Stimulated activated CD4-positive, alpha-beta T cell treated with anti-CD3 and anti-CD28 coated beads, Interleukin-4, amount 100 ng/mL, for 24 hours (primary cell): ENCODE measurements at regions not wholly inside any gene's neighbourhood (a gene's known extent, or its start where the extent isn't known, plus 50 kb on each side); places are given as distances from the start of the nearest gene placed in this dataset.

Source experiments
- DNase-seq: peaks from one replicate; pipeline ENCODE4 v3.0.0-alpha.2; 2020

GRCh38 chr6:137763436-137763835 lies 103.6 kb upstream of the TNFAIP3 start:
- DNase-seq: no peak

- DNase-seq: no peak
These were observed 103.2 kb upstream of the TNFAIP3 start for GRCh38 chr6:137763886-137764285.

GRCh38 chr6:137764464-137764863 lies 102.6 kb upstream of the TNFAIP3 start:
- DNase-seq: no peak

GRCh38 chr6:137765059-137765458 lies 102.0 kb upstream of the TNFAIP3 start:
- DNase-seq: no peak

GRCh38 chr6:137766596-137767370 lies 100.3 kb upstream of the TNFAIP3 start:
- DNase-seq: no peak

- DNase-seq: no peak
These were observed 99.6 kb upstream of the TNFAIP3 start for GRCh38 chr6:137767465-137767864.

- DNase-seq: no peak
These were observed 99.0 kb upstream of the TNFAIP3 start for GRCh38 chr6:137767911-137768690.

- no peak for DNase-seq
These were observed 98.1 kb upstream of the TNFAIP3 start for GRCh38 chr6:137768935-137769334.

- no peak for DNase-seq
These were observed 97.2 kb upstream of the TNFAIP3 start for GRCh38 chr6:137769797-137770362.

- no peak for DNase-seq
These were observed 94.4 kb upstream of the TNFAIP3 start for GRCh38 chr6:137772541-137773250.

- no peak for DNase-seq
These were observed 91.8 kb upstream of the TNFAIP3 start for GRCh38 chr6:137775227-137775626.

GRCh38 chr6:137775720-137776119 lies 91.3 kb upstream of the TNFAIP3 start:
- no peak for DNase-seq

- no peak for DNase-seq
These were observed 90.8 kb upstream of the TNFAIP3 start for GRCh38 chr6:137776256-137776655.

- DNase-seq: no peak
These were observed 90.0 kb upstream of the TNFAIP3 start for GRCh38 chr6:137776786-137777686.

GRCh38 chr6:137777687-137778075 lies 89.4 kb upstream of the TNFAIP3 start:
- DNase-seq: no peak

- DNase-seq: no peak
These were observed 87.1 kb upstream of the TNFAIP3 start for GRCh38 chr6:137779982-137780381.

- DNase-seq: no peak
These were observed 86.5 kb upstream of the TNFAIP3 start for GRCh38 chr6:137780447-137781034.

- no peak for DNase-seq
These were observed 85.4 kb upstream of the TNFAIP3 start for GRCh38 chr6:137781639-137782038.

- no peak for DNase-seq
These were observed 84.7 kb upstream of the TNFAIP3 start for GRCh38 chr6:137782166-137783039.

GRCh38 chr6:137783710-137784109 lies 83.3 kb upstream of the TNFAIP3 start:
- no peak for DNase-seq

GRCh38 chr6:137784583-137784982 lies 82.5 kb upstream of the TNFAIP3 start:
- no peak for DNase-seq
